ENCODE measurements at regions not wholly inside any gene's neighbourhood (a gene's known extent, or its start where the extent isn't known, plus 50 kb on each side); places are given as distances from the start of the nearest gene placed in this dataset.

- no peak overlapping the region for H3K27ac ChIP-seq
- no peaks in the 10 kb centered on the region for H3K27me3 ChIP-seq (ENCODE audit: insufficient read depth in 3 of 3, low read length in 2 of 3)
- intact Hi-C loops (cut with DNase I) = no loop called here
- no peak overlapping the region for H3K4me3 ChIP-seq
- ATAC-seq (no peak), DNase-seq (no peak)
- H3K36me3 ChIP-seq (ENCODE audit: insufficient read depth in 1 of 2, low read depth in 1 of 2) = no peaks in the 10 kb centered on the region
- H3K4me1 ChIP-seq = no peaks in the 10 kb centered on the region
- no peak for TF ChIP-seq CTCF (IDR thresholded peaks at IDR 0.05)
- 93 to 97% (median 94%) methylated on average over 1 of the region's 1 CpG for WGBS, 3 donors
- H3K9me3 ChIP-seq = no peaks in the 10 kb centered on the region
Measured at GRCh38 chr4:134567461-134567860, 365.9 kb upstream of the PABPC4L start.

DNA sequence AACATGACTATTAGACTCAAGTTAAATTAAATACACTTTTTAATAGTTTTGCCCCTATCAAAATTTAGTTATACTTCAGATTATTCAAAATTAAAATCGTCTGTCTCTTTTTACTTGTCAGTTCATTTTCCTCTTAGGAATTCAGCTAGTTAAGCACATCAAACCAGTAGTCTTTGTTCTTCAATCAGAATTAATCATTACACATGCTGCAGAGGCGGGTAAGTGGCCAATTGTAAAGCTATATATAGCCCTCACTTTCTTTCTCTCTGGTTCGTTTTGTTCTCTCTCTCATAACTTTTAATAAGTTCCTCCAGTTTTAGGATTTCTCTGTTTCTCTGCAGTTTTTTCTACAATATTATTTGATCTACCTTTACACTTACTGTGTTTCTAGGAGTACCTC, 359.1 kb upstream of the PABPC4L start:
- Histone ChIP-seq H3K36me3 (ENCODE audit: insufficient read depth in 1 of 2, low read depth in 1 of 2) (no peaks in the 10 kb centered on the region), H3K27ac (no peak overlapping the region), H3K4me3 (no peak overlapping the region), H3K4me1 (no peaks in the 10 kb centered on the region), H3K9me3 (no peaks in the 10 kb centered on the region), H3K27me3 (ENCODE audit: insufficient read depth in 3 of 3, low read length in 2 of 3) (no peaks in the 10 kb centered on the region)
- DNase-seq = no peak
- no peak for ATAC-seq
- WGBS, 3 donors = 49 to 53% (median 51%) methylated on average over 3 of the region's 3 CpGs
- intact Hi-C loops (cut with DNase I) = no loop called here
- TF ChIP-seq CTCF (IDR thresholded peaks at IDR 0.05) = no peak

- no peak for TF ChIP-seq CTCF (IDR thresholded peaks at IDR 0.05)
- intact Hi-C loops (cut with DNase I) = no loop called here
- ATAC-seq (no peak), DNase-seq (no peak)
- Histone ChIP-seq H3K36me3 (ENCODE audit: insufficient read depth in 1 of 2, low read depth in 1 of 2) (no peaks in the 10 kb centered on the region), H3K27me3 (ENCODE audit: insufficient read depth in 3 of 3, low read length in 2 of 3) (no peaks in the 10 kb centered on the region), H3K4me1 (no peaks in the 10 kb centered on the region), H3K4me3 (no peak overlapping the region), H3K9me3 (no peaks in the 10 kb centered on the region), H3K27ac (no peak overlapping the region)
- WGBS, 3 donors = 36 to 49% (median 42%) methylated on average over 1 of the region's 1 CpG
Measured at GRCh38 chr4:134552063-134552462, 350.5 kb upstream of the PABPC4L start.

DNA sequence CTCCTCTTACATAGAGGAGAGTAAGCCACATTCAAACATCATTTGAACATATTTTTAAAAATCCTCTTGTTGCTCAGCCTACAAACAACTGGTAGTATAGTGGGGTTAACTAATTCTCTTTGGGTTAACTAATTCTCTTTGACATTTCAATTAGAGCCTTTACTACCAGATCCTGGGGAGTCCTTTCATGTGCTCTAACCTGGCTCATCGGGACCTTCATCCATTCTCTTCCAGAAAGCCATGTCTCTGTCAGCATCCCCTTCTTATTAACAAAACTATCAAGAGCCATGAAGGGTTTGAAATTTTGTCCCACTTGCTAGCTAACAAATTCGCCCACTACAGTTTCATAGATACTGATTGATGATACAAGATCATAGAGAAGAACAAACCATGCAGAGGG, 349.8 kb upstream of the PABPC4L start:
- DNase-seq (no peak), ATAC-seq (no peak)
- intact Hi-C loops (cut with DNase I) = no loop called here
- no peaks in the 10 kb centered on the region for H3K36me3 ChIP-seq (ENCODE audit: insufficient read depth in 1 of 2, low read depth in 1 of 2)
- no peak overlapping the region for H3K4me3 ChIP-seq
- no peak overlapping the region for H3K27ac ChIP-seq
- H3K9me3 ChIP-seq = peaks cover 6% of the 10 kb centered on the region
- WGBS, 3 donors = 74 to 83% (median 75%) methylated on average over 2 of the region's 2 CpGs
- H3K27me3 ChIP-seq (ENCODE audit: insufficient read depth in 3 of 3, low read length in 2 of 3) = peaks cover 0 to under 1% (median 0%) of the 10 kb centered on the region in 3 donors
- no peak for TF ChIP-seq CTCF (IDR thresholded peaks at IDR 0.05)
- H3K4me1 ChIP-seq = no peaks in the 10 kb centered on the region

- ATAC-seq (no peak), DNase-seq (no peak)
- Histone ChIP-seq H3K4me1 (no peaks in the 10 kb centered on the region), H3K9me3 (peaks cover 6% of the 10 kb centered on the region), H3K4me3 (no peak overlapping the region), H3K36me3 (ENCODE audit: insufficient read depth in 1 of 2, low read depth in 1 of 2) (no peaks in the 10 kb centered on the region), H3K27ac (no peak overlapping the region), H3K27me3 (ENCODE audit: insufficient read depth in 3 of 3, low read length in 2 of 3) (peaks cover 0 to 3% (median 0%) of the 10 kb centered on the region in 3 donors)
- no peak for TF ChIP-seq CTCF (IDR thresholded peaks at IDR 0.05)
- intact Hi-C loops (cut with DNase I) = no loop called here
Measured at GRCh38 chr4:134548052-134548628, 346.6 kb upstream of the PABPC4L start.
